Body of pancreas (tissue), 4 donors: ENCODE measurements at regions not wholly inside any gene's neighbourhood (a gene's known extent, or its start where the extent isn't known, plus 50 kb on each side); places are given as distances from the start of the nearest gene placed in this dataset.

Experiments used
- POLR2A ChIP-seq, 3 donors: fragments of 450-650 bp; IDR thresholded peaks; one replicate each; pipeline ENCODE4 v1.6.1; 2016; ENCODE audit warnings: antibody characterized with exemption in 3 of 3, mild to moderate bottlenecking in 2 of 3
- TF ChIP-seq, protein P1 (sequence below), 7 experiments: fragments of 450-650 bp in 4 of 7; fragments of 200-600 bp in 3 of 7; sonication (generic) in 3 of 7; IDR thresholded peaks; one replicate each; pipeline ENCODE4 v1.5.1; 2016 to 2019; ENCODE audit warnings: antibody characterized with exemption in 7 of 7

DNA sequence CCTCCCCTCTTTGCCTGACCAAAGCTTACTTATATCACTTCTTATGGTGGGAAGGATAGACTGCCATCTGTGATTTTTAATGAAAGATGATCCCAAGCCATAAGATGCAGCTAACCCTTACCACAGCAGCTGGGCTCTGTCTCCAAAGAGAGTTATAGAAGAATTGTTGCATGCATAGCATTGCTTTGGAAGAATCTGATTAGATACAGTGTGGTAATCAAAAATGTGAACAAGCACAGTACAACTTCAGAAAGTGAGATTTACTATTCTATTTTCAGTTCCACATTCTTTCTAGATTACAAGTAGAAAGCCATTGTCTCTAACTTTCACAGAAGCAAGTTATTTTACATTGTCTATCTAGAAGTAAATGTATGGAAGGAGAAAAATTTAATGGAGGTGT, 129.0 kb upstream of the ACVR2A start:
- no peak for TF ChIP-seq POLR2A (IDR thresholded peaks at IDR 0.05)
- TF ChIP-seq, protein P1, sequence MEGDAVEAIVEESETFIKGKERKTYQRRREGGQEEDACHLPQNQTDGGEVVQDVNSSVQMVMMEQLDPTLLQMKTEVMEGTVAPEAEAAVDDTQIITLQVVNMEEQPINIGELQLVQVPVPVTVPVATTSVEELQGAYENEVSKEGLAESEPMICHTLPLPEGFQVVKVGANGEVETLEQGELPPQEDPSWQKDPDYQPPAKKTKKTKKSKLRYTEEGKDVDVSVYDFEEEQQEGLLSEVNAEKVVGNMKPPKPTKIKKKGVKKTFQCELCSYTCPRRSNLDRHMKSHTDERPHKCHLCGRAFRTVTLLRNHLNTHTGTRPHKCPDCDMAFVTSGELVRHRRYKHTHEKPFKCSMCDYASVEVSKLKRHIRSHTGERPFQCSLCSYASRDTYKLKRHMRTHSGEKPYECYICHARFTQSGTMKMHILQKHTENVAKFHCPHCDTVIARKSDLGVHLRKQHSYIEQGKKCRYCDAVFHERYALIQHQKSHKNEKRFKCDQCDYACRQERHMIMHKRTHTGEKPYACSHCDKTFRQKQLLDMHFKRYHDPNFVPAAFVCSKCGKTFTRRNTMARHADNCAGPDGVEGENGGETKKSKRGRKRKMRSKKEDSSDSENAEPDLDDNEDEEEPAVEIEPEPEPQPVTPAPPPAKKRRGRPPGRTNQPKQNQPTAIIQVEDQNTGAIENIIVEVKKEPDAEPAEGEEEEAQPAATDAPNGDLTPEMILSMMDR (IDR thresholded peaks at IDR 0.05): no peak
